ENCODE measurements at regions not wholly inside any gene's neighbourhood (a gene's known extent, or its start where the extent isn't known, plus 50 kb on each side); places are given as distances from the start of the nearest gene placed in this dataset.
"Not testable (repeated sequence)": the region's sequence is repeated elsewhere in the genome, so short reads cannot be mapped to it uniquely, and the experiment has no call there.

DNA sequence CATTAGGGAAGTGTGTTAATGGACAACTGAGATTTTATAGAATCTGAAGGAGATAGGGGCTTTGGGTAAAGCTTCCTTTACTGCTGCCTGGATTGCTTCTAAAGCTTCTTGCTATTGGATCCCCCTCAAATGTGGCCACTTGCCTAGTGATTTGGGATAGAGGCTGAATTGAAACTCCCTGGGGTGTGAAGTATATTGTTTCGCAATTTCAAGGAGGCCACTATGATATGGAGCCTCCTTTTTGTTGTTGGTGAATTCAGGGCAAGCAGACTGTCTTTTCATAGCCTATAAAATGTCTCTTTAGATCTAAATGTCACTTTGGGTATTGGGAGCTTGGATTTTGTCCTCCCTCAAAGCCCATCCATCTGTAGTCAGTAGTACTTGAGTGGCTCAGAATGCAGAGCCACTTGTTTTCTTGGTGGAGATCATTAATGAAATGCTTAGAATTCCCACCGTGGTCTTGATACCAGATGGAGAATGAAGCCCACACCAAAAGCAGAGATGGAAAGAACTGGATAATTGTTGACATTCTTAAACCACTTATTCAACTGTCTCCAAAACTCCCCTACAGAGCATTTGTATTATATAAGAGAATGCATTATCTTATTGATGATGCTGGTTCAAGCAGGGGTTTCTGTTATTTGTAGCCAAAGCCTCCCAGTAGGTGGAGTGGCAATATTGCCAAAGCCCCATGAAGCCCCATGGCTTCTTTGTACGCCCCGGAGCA lies 144.3 kb upstream of the KCNE2 start:
- DNase-seq, result no peak

DNA sequence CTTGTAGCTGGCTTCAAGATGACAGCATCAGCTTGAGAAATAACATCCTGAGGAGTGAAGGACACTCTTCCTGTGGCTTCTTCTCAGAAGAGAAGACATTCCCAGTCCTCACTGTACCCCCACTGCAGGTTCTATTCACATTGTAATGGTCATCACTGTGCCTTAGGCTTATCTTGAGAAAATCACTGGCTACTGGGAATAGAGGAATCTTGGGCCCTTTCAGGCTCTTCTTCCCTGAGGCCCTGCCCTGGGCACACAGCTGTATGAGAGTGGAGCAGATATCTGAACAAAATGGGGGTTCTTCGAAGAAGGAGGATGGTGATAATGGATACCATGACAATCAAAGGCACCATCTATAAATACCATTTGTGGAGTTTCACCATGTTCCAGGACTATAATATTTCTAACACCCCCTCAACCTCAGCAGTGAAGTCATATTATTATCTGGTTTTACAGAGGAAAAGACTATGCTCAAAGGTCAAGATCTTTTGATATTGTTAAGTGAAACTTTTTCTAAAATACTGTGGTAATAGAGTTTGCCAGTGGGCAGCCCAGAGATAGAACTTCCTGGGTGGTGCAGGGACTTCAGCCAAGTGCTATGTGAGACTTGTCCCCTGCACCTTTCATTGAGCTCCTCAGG lies 143.1 kb upstream of the KCNE2 start:
- no peak for DNase-seq

DNA sequence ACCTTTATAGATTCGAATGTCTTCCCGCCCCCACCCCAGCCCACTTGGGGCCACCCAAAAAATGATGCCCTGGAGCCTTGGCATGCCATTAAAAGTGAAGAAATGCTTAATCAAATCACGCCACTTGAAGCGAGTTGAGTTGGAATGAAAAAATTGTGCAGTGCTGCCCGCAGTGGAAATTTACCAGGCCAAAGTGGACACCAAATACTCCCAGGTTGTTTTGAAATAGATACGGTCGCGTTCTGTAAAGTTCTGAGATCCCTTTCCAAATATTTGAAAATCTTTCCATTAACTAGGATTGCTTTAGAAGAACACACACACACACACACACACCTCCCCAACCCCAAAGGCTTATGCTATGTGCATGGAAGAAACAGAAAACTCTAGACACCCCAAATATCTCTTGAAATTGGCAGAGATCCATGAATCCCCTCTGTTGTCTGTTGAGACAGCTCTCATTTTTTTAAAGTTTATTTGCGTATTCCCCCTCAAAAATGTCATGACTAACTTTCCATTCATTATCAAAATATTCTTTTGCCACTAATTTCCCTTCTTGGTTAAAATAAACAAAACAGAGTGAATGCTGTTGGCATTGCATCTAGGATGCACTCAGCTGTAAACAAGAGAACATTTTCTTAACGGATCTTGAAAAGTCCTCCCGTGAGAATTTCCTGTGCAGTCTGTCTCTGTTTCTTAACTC lies 142.3 kb upstream of the KCNE2 start:
- no peak for DNase-seq

DNA sequence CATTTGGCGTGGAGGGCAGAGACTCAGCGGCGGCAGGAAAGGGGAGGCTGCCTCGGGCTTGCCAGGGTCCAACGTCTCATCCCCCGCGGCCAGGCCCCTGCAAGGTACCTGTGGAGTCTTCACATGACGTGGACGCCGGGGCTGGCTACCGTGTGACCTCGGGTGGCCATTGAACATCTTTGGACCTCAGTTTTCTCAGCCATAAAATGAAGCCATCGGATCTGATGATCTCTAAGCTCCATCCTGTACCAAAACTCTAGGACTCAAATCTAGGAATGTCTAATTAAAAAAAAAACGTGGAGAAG lies 141.8 kb upstream of the KCNE2 start:
- DNase-seq, result no peak

DNA sequence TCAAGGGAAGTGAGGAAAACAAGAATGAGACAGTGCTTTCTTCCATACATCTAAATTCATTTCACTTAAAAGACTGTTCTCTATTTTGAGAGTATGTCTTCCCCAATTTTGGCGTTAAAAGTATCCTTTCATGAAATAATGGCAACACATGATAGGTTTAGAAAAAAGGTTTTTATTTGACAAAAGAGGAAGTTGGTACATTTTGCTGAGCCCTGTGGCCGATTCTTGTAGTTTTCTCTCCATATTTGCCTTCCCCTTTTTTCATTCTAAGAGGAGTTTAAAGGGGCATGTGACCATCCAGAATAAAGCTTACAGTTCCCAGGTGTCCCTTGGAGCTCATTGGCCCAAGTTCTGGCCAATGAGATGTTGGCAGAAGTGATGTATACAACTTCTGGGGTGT lies 140.4 kb upstream of the KCNE2 start:
- DNase-seq, result no peak

DNA sequence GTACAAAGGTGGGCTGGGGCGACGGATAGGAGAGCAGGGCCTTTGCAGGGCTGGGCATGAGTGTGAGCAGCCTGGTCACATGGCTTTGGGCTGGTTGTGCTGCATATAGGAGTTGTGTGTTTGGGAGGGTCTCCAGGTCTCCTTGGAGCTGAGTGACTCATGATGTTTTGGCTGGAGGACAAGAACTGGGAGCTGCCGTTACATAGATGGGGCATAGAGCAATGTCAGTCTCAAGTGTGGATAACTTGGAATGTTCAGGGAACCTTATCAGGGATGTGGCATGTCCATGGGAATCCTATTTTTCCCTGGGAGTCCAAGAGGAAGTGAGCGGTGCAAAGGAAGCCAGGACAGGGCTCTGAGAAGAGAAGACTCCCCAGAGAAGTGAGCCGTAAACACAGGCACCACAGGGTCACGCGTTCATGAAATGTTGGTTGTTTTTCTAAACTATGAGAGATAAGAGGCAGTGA lies 136.4 kb upstream of the KCNE2 start:
- no peak for DNase-seq

DNA sequence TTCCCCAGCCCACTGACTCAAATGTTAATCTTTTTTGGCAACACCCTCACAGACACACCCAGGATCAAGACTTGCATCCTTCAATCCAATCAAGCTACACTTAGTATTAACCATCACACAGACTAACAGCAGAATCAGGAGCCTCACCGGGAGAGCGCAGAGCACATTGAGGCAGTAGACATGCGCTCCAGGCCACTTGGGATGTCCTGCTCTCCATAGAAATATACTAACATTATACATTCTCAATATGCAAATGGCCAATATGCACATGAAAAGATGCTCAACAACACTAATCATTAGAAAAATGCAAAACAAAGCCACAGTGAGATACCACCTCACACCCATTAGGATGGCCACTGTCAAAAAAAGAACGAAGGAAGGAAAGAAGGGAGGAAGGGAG lies 135.0 kb upstream of the KCNE2 start:
- no peak for DNase-seq

DNA sequence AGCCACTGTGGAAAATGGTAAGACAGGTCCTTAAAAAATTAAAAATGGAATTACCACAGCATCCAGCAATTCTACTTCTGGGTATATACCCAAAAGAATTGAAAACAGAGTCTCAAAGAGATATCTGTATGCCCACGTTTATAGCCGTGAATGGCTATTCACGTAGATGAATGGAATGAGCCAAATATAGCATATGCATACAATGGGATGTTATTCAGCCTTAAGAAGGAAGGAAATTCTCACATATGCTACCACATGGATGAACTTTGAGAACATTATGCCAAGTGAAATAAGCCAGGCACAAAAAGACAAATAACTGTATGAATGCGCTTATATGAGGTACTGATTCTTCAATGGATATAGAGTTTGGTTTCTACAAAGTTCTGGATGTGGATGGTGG lies 134.5 kb upstream of the KCNE2 start:
- DNase-seq, result no peak

DNA sequence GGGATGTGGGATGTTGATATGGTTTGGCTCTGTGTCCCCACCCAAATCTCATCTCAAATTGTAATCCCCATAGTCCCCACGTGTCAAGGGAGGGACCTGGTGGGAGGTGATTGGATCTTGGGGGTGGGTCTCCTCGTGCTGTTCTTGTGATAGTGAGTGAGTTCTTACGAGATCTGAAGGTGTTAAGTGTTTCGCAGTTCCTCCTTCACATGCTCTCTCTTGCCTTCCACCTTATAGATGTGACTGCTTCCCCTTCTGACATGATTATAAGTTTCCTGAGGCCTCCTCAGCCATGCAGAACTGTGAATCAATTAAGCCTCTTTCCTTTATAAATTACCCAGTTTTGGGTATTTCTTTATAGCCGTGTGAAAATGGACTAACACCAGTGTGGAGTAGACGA lies 130.1 kb upstream of the KCNE2 start:
- not testable (repeated sequence) for DNase-seq

DNA sequence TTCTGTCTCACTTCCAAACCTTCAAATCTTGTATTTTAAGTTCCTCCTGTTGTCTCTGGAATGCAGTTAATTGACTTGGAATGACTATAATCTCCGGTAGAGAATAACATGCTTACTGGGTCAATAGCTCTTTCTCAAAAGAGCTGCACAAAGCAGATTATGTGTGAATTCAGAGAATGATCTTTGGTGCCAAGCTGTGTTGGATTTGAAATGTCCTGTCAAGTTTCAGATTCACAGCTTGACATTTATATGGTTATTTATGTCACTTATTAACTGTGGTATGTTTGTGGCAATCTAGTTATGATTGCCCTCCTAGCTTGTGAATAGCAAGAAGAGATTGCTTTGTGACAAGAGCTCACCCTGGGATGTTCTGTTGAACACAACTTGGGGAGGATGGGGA lies 128.3 kb upstream of the KCNE2 start:
- DNase-seq, result no peak

DNA sequence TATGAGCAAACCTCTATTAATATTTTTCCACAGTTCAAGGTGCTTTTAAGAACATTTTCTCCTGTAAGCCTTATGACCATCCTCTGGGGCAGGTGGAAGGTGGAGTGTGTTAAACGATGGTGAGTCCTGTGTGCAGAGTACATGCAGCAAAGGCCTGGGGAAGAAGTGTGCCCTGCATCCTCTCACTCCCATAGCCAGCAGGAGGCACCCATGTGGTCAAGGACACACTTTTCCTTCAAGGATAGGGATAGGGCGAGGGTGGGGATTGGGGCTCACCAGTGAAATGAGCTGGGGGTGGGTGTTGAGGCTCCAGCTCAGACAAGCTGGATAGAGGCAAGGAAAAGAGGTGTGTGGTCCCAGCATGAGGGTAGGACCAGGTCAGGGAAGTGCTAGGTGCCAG lies 120.8 kb upstream of the KCNE2 start:
- no peak for DNase-seq

DNA sequence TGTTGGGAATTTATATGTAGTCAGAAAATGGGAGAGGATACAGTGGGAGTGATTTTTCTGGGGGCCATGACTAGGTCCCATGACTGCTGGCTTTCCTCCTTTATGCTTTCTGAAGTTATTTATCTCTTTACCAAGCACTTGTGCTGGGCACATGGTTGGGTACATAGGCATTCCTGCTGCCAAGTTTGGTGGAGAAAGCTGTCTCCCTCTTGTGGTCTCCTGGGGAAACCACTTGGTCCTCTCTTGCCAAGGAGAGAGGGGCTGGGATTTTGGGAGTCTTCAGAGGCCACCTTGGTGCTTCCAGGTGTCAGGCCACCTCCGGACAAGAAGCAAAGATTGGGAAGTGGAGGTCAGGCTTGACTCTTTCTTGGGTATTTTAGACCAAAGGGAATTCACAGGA lies 120.2 kb upstream of the KCNE2 start:
- no peak for DNase-seq

DNA sequence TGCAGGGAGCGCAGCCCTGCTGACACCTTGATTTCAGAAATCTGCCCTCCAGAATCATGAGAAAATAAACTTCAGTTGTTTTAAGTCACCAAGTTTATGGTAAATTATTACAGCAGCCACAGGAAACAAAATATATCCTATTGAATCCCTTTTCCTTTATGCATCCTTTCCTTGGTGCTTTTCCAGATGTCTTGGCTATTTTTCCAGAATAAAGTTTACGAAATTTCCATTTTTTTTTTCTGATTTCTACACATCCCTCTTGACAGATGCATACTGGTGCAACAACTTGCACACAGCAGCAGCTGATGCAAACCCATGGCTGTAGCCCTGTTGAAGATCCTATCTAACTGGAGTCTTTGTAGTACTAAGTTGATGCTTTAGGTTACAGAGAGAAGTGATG lies 111.1 kb upstream of the KCNE2 start:
- no peak for DNase-seq

DNA sequence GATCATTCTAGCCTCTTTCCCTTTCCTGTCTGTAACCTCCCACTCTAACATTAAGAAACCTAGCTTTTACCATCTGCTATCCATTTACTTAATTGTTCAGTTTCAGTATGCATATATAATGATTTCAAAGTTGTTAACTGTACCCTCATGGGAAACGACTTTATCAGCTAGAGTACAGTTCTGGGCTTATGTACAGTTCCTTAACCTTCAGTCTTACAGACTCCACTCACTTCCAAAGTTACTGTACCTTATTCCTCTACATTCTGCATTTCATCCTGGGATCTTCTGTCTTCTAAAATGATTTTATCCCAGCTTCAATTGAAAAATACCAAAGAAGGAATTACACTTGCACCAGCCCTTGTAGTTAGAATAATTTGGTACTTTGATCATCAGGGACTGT lies 108.7 kb upstream of the KCNE2 start:
- DNase-seq, result no peak

DNA sequence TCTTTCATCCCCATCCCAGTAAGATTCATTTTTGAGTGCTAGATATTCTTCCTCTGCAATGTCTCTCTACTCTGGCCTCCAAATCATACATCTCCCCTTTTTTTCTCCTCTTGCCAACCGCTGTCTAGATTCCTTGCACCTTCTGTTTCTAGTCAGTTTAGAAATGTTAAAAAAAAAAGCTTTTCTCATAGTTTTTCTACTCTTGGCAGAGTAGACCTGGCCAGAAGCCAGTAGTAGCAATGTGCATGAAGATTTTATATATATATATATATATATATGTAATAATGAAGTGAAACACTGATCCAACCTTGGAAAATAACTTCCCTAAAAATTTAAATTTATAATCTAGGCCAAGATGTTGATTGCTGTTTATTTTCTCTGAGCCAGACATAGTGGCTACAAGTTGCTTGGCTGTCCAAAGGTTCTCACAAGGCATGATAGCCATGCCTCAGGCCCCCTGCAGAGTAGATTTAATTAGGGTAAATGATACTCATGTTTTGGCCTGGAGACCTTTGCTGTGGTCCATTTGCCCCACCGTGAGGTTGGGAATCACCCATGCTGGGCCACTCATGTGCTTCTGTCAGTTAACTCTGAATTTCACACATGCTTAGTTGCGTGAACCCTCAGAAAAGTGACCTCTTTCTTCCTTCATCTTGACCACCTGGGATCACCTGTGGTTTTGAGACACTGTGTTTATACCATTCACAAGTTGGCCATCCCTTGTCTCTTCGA lies 103.4 kb upstream of the KCNE2 start:
- DNase-seq, result no peak

DNA sequence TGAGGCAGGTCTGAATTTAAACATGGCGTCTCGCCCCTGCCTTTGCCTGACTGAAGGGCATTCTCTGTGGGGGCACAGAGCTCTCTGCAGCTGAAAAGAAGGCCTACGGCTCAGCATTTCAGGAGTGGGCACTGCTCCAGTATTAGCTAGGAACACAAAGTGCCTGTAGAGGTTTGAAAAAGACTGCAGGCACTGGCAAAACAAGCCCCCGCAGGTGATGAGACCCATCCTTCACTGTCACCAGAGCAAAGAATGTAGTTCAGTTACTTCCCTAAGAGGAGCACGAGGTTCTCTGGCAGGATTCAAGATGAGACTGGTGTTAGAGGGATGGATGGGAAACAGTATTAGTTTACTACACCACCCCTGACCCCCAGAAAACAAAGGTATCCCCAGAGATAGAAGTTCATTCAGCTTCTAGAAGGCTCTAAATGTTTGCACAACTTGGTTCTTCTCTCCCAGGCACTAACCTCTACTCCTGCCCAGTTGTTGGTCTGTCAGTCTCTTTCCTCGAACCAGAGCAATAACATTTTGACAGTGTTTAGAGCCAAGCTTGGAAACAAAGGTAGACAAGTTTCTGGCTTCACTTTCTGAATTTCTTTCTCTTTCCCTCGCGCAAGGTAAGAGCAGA lies 101.9 kb upstream of the KCNE2 start:
- DNase-seq, result no peak

DNA sequence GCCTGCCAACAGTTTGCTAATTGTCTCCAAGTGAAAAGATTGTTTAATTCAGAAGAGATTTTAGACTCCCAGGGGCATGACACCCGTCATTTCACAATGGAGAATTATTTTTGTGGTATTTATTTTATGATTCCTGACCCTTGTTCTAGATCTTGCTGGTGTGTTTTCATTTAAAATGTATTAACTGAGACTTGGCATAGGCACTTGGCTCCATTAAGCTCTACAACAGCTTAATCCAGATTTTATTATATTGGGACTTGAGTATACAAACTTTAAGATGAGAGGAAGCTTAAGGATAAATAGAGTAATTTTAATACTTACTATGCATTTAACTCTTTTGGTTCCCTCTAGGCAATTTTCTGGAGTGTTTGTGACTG lies 101.3 kb upstream of the KCNE2 start:
- DNase-seq, result no peak

DNA sequence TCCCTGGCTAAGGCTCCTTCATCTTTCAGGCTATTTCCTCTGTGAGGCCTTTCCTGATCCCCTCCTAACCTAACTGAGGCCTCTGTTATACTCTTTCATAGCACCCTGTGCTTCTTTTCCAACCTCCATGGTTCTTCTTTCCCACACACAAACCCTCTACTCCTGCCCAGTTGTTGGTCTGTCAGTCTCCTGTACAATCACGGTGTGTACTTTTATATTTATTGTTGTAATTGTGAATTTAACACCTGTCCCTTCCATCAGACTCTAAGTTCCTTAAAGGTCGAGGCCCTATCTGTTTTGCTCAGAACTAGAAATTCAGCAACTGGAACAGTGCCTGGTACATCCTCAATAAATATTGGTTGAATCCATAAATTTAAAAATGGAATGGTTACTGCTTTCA lies 100.2 kb upstream of the KCNE2 start:
- no peak for DNase-seq

DNA sequence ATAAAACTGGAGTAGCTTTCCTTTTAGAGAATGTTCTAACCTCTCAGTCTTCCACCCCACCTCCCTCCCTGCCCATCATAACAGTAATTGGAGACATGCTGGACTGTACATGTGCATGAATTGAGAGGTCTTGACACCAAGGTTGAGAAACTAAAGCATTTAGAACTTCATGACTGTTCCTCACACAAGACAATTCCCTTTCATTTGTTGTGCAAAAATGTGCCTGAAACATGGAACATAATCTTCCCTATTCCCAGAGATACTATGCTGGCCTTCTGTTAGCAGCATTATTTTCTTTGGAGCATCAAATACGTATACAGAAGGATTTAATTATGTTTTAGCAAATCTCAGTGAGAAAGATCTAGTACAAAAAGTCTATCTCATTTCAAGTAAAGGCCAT lies 97.5 kb upstream of the KCNE2 start:
- no peak for DNase-seq

DNA sequence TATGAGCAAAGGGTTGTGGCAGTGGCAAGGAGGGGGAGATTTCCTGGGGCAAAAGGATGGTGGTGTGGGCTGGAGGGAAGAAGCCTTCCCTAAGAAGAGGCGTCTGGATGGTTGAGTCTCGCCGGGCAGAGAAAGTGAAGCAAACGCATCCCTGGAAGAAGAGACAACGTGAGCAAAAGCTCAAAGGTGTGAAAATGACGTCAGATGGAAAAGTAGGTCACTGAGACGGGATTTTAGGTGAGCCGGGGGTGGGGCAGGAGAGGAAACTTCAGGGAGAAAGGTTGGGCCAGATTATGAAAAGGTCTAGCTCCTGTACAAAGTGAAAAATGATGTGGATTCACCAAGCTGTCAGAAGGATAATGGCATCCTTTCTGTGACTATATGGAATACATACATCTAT lies 95.3 kb upstream of the KCNE2 start:
- no peak for DNase-seq

DNA sequence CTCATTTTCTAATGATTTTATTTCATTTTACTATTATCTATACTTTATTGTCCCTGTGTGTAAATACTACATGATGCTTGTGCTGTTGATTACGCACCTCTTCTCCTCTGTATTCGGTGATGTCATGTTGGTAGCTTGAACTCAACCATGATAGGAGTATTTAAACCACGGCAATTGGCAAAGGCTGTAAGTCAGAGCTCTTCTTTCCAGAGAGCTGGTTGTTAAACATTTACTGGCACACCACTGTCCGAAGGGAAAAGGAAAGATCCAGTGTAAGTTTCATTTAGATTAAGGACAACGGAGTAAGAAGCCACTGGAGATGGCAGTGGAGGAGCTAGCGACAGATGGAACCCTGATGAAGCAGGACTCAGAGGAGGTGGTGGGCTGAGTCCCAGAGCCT lies 93.4 kb upstream of the KCNE2 start:
- no peak for DNase-seq

DNA sequence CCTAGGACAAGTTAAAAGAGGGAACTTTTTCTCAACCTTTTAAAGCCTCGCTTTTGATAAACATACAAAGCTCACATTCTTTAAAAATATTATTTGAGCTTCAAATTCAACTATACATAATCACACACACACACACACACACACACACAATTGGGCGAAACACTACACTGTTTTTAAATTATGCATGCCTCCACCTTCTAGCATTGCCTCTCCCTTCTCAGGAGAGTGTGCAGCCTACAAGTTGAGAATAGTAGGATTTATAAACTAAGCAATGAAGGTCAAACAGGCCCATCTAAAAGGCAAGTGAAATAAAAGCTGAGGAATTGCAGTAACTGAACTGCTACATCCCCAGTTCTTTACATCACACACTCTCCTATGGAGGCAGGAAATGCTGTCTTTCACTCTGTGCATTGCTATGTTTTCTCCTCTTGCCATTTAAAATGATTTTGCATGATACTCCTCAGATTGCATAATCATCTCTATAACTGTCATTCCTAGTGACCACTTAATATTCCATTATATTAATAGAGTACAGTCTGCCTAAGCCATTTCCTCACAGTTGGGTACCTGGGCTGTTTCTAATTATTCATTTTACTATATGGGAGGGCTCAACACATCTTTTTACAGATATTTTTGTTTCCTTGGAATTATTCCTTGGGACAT lies 92.5 kb upstream of the KCNE2 start:
- DNase-seq, result no peak

DNA sequence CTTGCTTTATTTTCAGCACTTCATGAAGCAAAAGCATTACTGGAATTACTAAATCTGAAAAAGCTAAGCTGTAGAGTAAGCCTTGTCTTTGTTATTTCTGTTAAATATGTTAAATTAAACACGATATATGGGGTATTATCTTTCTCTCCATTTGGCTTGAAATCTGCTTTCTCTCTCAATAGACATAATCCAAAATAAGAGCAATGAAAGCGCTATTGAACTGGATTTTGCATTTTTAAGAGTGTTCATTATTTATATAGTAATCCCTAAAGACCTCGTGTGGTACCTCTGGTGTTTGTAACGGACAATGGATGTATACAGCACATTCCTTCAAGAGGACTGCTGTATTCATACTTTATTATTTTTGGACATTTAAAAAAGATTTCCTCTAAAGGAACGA lies 91.5 kb upstream of the KCNE2 start:
- no peak for DNase-seq

All from activated gamma-delta T cell treated with Interleukin-2 at 50 U/mL for 16 hours (primary cell).